ENCODE measurements at regions not wholly inside any gene's neighbourhood (a gene's known extent, or its start where the extent isn't known, plus 50 kb on each side); places are given as distances from the start of the nearest gene placed in this dataset.

GRCh38 chr20:39163993-39164392, 201.8 kb downstream of the DHX35 start:
- Histone ChIP-seq H3K4me1 (ENCODE audit: control extremely low read depth in 1 of 4, control insufficient read depth in 4 of 4, insufficient read depth in 4 of 4, low read length in 3 of 4) (no peaks in the 10 kb centered on the region), H3K4me3 (ENCODE audit: control insufficient read depth in 1 of 7, extremely low read depth in 1 of 7, insufficient read depth in 4 of 7, low read depth in 2 of 7, low read length in 6 of 7) (no peak overlapping the region), H3K36me3 (ENCODE audit: control insufficient read depth in 4 of 4, insufficient read depth in 4 of 4, low read length in 3 of 4) (no peaks in the 10 kb centered on the region), H3K27me3 (replicated peaks in 2 of 5; ENCODE audit: control insufficient read depth in 4 of 5, insufficient read depth in 5 of 5, low read length in 4 of 5) (no peaks in the 10 kb centered on the region), H3K27ac (ENCODE audit: insufficient read depth in 1 of 2, low read depth in 1 of 2, low read length in 2 of 2, poor library complexity in 1 of 2, severe bottlenecking in 2 of 2) (no peak overlapping the region), H3K9me3 (ENCODE audit: control extremely low read depth in 1 of 5, control insufficient read depth in 4 of 5, insufficient read depth in 2 of 5, low read depth in 1 of 5, low read length in 4 of 5) (no peaks in the 10 kb centered on the region)
- ChIA-PET POLR2A (no interaction called here), CTCF (no interaction called here)
- WGBS (ENCODE audit: insufficient coverage): 100% methylated on average over 1 of the region's 1 CpG
- no peak for DNase-seq

- Histone ChIP-seq H3K4me3 (ENCODE audit: control insufficient read depth in 1 of 7, extremely low read depth in 1 of 7, insufficient read depth in 4 of 7, low read depth in 2 of 7, low read length in 6 of 7) (no peak overlapping the region), H3K27me3 (replicated peaks in 2 of 5; ENCODE audit: control insufficient read depth in 4 of 5, insufficient read depth in 5 of 5, low read length in 4 of 5) (no peaks in the 10 kb centered on the region), H3K4me1 (ENCODE audit: control extremely low read depth in 1 of 4, control insufficient read depth in 4 of 4, insufficient read depth in 4 of 4, low read length in 3 of 4) (no peaks in the 10 kb centered on the region), H3K9me3 (ENCODE audit: control extremely low read depth in 1 of 5, control insufficient read depth in 4 of 5, insufficient read depth in 2 of 5, low read depth in 1 of 5, low read length in 4 of 5) (no peaks in the 10 kb centered on the region), H3K27ac (ENCODE audit: insufficient read depth in 1 of 2, low read depth in 1 of 2, low read length in 2 of 2, poor library complexity in 1 of 2, severe bottlenecking in 2 of 2) (no peak overlapping the region), H3K36me3 (ENCODE audit: control insufficient read depth in 4 of 4, insufficient read depth in 4 of 4, low read length in 3 of 4) (no peaks in the 10 kb centered on the region)
- WGBS (ENCODE audit: insufficient coverage): no CpG with 5 or more reads among the region's 1 CpG
- POLR2A ChIA-PET: no interaction called here
- CTCF ChIA-PET: no interaction called here
- DNase-seq: no peak
Measured at GRCh38 chr20:39161900-39162299, 199.8 kb downstream of the DHX35 start.

GRCh38 chr20:39155971-39156370, 193.8 kb downstream of the DHX35 start:
- CTCF ChIA-PET: no interaction called here

GRCh38 chr20:39152742-39153141, 190.6 kb downstream of the DHX35 start:
- Histone ChIP-seq H3K36me3 (ENCODE audit: control insufficient read depth in 4 of 4, insufficient read depth in 4 of 4, low read length in 3 of 4) (no peaks in the 10 kb centered on the region), H3K9me3 (ENCODE audit: control extremely low read depth in 1 of 5, control insufficient read depth in 4 of 5, insufficient read depth in 2 of 5, low read depth in 1 of 5, low read length in 4 of 5) (no peaks in the 10 kb centered on the region), H3K27me3 (replicated peaks in 2 of 5; ENCODE audit: control insufficient read depth in 4 of 5, insufficient read depth in 5 of 5, low read length in 4 of 5) (no peaks in the 10 kb centered on the region), H3K4me3 (ENCODE audit: control insufficient read depth in 1 of 7, extremely low read depth in 1 of 7, insufficient read depth in 4 of 7, low read depth in 2 of 7, low read length in 6 of 7) (no peak overlapping the region), H3K4me1 (ENCODE audit: control extremely low read depth in 1 of 4, control insufficient read depth in 4 of 4, insufficient read depth in 4 of 4, low read length in 3 of 4) (peaks cover 0 to 19% (median 6%) of the 10 kb centered on the region in 4 experiments), H3K27ac (ENCODE audit: insufficient read depth in 1 of 2, low read depth in 1 of 2, low read length in 2 of 2, poor library complexity in 1 of 2, severe bottlenecking in 2 of 2) (no peak overlapping the region)
- DNase-seq: no peak
- ChIA-PET CTCF (no interaction called here), POLR2A (no interaction called here)
- 100% methylated on average over 1 of the region's 1 CpG for WGBS (ENCODE audit: insufficient coverage)

More at GRCh38 chr20:39155971-39156370, 193.8 kb downstream of the DHX35 start:
- Histone ChIP-seq H3K4me3 (ENCODE audit: control insufficient read depth in 1 of 7, extremely low read depth in 1 of 7, insufficient read depth in 4 of 7, low read depth in 2 of 7, low read length in 6 of 7) (peak overlapping the region in 3 of 7 experiments; percentile 6 to 52 (median 45)), H3K27ac (ENCODE audit: insufficient read depth in 1 of 2, low read depth in 1 of 2, low read length in 2 of 2, poor library complexity in 1 of 2, severe bottlenecking in 2 of 2) (no peak overlapping the region), H3K27me3 (replicated peaks in 2 of 5; ENCODE audit: control insufficient read depth in 4 of 5, insufficient read depth in 5 of 5, low read length in 4 of 5) (no peaks in the 10 kb centered on the region), H3K36me3 (ENCODE audit: control insufficient read depth in 4 of 4, insufficient read depth in 4 of 4, low read length in 3 of 4) (no peaks in the 10 kb centered on the region), H3K4me1 (ENCODE audit: control extremely low read depth in 1 of 4, control insufficient read depth in 4 of 4, insufficient read depth in 4 of 4, low read length in 3 of 4) (peaks cover 0 to 19% (median 6%) of the 10 kb centered on the region in 4 experiments), H3K9me3 (ENCODE audit: control extremely low read depth in 1 of 5, control insufficient read depth in 4 of 5, insufficient read depth in 2 of 5, low read depth in 1 of 5, low read length in 4 of 5) (no peaks in the 10 kb centered on the region)
- POLR2A ChIA-PET: no interaction called here
- DNase-seq: peak in 2 of 3 donors; percentile 29 to 44
- 0% methylated on average over 5 of the region's 12 CpGs for WGBS (ENCODE audit: insufficient coverage)

- Histone ChIP-seq H3K4me3 (ENCODE audit: control insufficient read depth in 1 of 7, extremely low read depth in 1 of 7, insufficient read depth in 4 of 7, low read depth in 2 of 7, low read length in 6 of 7) (no peak overlapping the region), H3K9me3 (ENCODE audit: control extremely low read depth in 1 of 5, control insufficient read depth in 4 of 5, insufficient read depth in 2 of 5, low read depth in 1 of 5, low read length in 4 of 5) (no peaks in the 10 kb centered on the region), H3K27ac (ENCODE audit: insufficient read depth in 1 of 2, low read depth in 1 of 2, low read length in 2 of 2, poor library complexity in 1 of 2, severe bottlenecking in 2 of 2) (no peak overlapping the region), H3K4me1 (ENCODE audit: control extremely low read depth in 1 of 4, control insufficient read depth in 4 of 4, insufficient read depth in 4 of 4, low read length in 3 of 4) (peaks cover 0 to 19% (median 6%) of the 10 kb centered on the region in 4 experiments), H3K36me3 (ENCODE audit: control insufficient read depth in 4 of 4, insufficient read depth in 4 of 4, low read length in 3 of 4) (no peaks in the 10 kb centered on the region), H3K27me3 (replicated peaks in 2 of 5; ENCODE audit: control insufficient read depth in 4 of 5, insufficient read depth in 5 of 5, low read length in 4 of 5) (no peaks in the 10 kb centered on the region)
- POLR2A ChIA-PET: no interaction called here
- WGBS (ENCODE audit: insufficient coverage): 100% methylated on average over 2 of the region's 4 CpGs
- no peak for DNase-seq
- CTCF ChIA-PET: no interaction called here
Measured at GRCh38 chr20:39152126-39152525, 190.0 kb downstream of the DHX35 start.

- no peaks in the 10 kb centered on the region for H3K36me3 ChIP-seq (ENCODE audit: control insufficient read depth in 4 of 4, insufficient read depth in 4 of 4, low read length in 3 of 4)
- WGBS (ENCODE audit: insufficient coverage): 98% methylated on average over 13 of the region's 13 CpGs
- POLR2A ChIA-PET: no interaction called here
- CTCF ChIA-PET: no interaction called here
- no peak for DNase-seq
- no peaks in the 10 kb centered on the region for H3K27me3 ChIP-seq (replicated peaks in 2 of 5; ENCODE audit: control insufficient read depth in 4 of 5, insufficient read depth in 5 of 5, low read length in 4 of 5)
- H3K27ac ChIP-seq (ENCODE audit: insufficient read depth in 1 of 2, low read depth in 1 of 2, low read length in 2 of 2, poor library complexity in 1 of 2, severe bottlenecking in 2 of 2): no peak overlapping the region
- no peaks in the 10 kb centered on the region for H3K9me3 ChIP-seq (ENCODE audit: control extremely low read depth in 1 of 5, control insufficient read depth in 4 of 5, insufficient read depth in 2 of 5, low read depth in 1 of 5, low read length in 4 of 5)
- H3K4me1 ChIP-seq (ENCODE audit: control extremely low read depth in 1 of 4, control insufficient read depth in 4 of 4, insufficient read depth in 4 of 4, low read length in 3 of 4): peaks cover 0 to 5% (median 0%) of the 10 kb centered on the region in 4 experiments
- H3K4me3 ChIP-seq (ENCODE audit: control insufficient read depth in 1 of 7, extremely low read depth in 1 of 7, insufficient read depth in 4 of 7, low read depth in 2 of 7, low read length in 6 of 7): no peak overlapping the region
Measured at GRCh38 chr20:39150501-39150900, 188.4 kb downstream of the DHX35 start.

GRCh38 chr20:39146394-39146793, 184.2 kb downstream of the DHX35 start:
- Histone ChIP-seq H3K4me3 (ENCODE audit: control insufficient read depth in 1 of 7, extremely low read depth in 1 of 7, insufficient read depth in 4 of 7, low read depth in 2 of 7, low read length in 6 of 7) (no peak overlapping the region), H3K9me3 (ENCODE audit: control extremely low read depth in 1 of 5, control insufficient read depth in 4 of 5, insufficient read depth in 2 of 5, low read depth in 1 of 5, low read length in 4 of 5) (peaks cover 0 to 8% (median 0%) of the 10 kb centered on the region in 5 experiments), H3K4me1 (ENCODE audit: control extremely low read depth in 1 of 4, control insufficient read depth in 4 of 4, insufficient read depth in 4 of 4, low read length in 3 of 4) (no peaks in the 10 kb centered on the region), H3K36me3 (ENCODE audit: control insufficient read depth in 4 of 4, insufficient read depth in 4 of 4, low read length in 3 of 4) (no peaks in the 10 kb centered on the region), H3K27ac (ENCODE audit: insufficient read depth in 1 of 2, low read depth in 1 of 2, low read length in 2 of 2, poor library complexity in 1 of 2, severe bottlenecking in 2 of 2) (no peak overlapping the region), H3K27me3 (replicated peaks in 2 of 5; ENCODE audit: control insufficient read depth in 4 of 5, insufficient read depth in 5 of 5, low read length in 4 of 5) (no peaks in the 10 kb centered on the region)
- POLR2A ChIA-PET: no interaction called here
- no peak for DNase-seq
- CTCF ChIA-PET: no interaction called here
- WGBS (ENCODE audit: insufficient coverage): 100% methylated on average over 2 of the region's 2 CpGs

All from common myeloid progenitor, CD34-positive (primary cell).